Erythroblast (primary cell): ENCODE measurements at regions not wholly inside any gene's neighbourhood (a gene's known extent, or its start where the extent isn't known, plus 50 kb on each side); places are given as distances from the start of the nearest gene placed in this dataset.
"Not testable (repeated sequence)": the region's sequence is repeated elsewhere in the genome, so short reads cannot be mapped to it uniquely, and the experiment has no call there.

Experiments used
- DNase-seq, 2 experiments: peaks; one replicate each; lab custom pipeline; 2025; lab: John Stamatoyannopoulos, UW
- GATA1 ChIP-seq: IDR thresholded peaks from 2 replicates; pipeline ENCODE4 v1.6.1; 2011; ENCODE audit warnings: low read depth, mild to moderate bottlenecking, control low read depth, low read length, moderate library complexity
- POLR2A ChIP-seq: IDR thresholded peaks from 2 replicates; pipeline ENCODE4 v1.6.1; 2011; ENCODE audit warnings: mild to moderate bottlenecking, low read length

- TF ChIP-seq GATA1: no peak
- TF ChIP-seq POLR2A: no peak
- no peak for DNase-seq
These were observed 119.1 kb upstream of the PDE10A start for GRCh38 chr6:165782134-165782533.

DNA sequence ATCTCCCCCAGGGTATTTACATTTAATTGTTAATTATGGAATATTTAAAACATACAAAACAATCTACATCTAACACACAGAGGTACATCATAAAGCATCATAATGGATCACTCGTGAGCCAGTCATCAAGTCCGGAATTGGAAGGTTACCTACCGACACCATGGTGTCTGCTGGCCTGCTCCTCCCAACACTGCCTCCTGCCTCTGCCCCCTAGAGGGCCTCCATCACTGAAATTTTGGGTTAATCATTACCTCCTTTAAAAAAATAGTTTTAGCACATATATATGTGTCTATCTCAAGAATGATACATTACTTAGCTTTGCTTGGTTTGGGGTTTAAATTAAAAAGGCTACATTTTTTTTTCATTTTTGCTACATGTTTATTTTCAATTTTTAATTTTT is 114.6 kb upstream of the PDE10A start:
- TF ChIP-seq GATA1 (no peak), POLR2A (no peak)
- DNase-seq: no peak

DNA sequence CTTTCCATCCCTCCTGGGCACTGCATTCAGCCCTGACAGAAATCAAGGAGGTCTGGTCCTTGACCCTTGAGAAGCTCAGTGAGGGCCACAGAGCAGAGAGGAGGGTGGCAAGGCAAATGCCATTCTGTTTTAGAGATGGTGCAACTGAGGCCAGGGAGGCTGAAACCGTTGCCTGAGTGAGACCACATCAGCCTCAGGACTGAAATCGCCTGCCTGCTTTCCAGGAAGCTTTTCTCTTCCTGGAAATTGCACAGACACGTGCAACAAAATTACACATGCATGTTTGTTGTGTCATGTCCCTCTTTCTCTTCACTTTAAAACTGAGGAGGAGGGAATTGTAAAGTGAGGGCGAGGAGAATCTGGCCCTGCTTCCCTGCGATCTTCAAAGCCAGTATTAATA is 113.7 kb upstream of the PDE10A start:
- TF ChIP-seq POLR2A (no peak), GATA1 (no peak)
- no peak for DNase-seq

DNA sequence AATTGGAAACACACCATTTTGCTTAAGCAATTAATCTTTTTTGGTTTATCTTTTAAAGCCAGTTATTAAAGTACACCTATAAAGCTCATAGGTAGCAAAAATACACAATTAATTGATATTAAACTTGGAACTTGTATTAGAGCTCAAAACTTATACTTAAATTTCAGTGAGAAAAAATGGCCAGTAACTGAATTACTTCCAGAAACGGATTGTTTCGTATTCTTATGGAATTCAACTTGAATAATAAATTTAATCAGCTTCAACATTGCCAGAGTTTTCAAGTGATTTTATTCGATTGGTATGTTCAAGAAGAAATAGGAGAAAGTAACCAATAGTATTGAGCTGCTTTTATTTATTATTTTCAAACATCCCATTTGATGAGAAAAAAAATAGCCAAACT is 112.7 kb upstream of the PDE10A start:
- TF ChIP-seq POLR2A (no peak), GATA1 (no peak)
- DNase-seq: no peak

GRCh38 chr6:165774903-165775601 is 112.0 kb upstream of the PDE10A start:
- DNase-seq: no peak

DNA sequence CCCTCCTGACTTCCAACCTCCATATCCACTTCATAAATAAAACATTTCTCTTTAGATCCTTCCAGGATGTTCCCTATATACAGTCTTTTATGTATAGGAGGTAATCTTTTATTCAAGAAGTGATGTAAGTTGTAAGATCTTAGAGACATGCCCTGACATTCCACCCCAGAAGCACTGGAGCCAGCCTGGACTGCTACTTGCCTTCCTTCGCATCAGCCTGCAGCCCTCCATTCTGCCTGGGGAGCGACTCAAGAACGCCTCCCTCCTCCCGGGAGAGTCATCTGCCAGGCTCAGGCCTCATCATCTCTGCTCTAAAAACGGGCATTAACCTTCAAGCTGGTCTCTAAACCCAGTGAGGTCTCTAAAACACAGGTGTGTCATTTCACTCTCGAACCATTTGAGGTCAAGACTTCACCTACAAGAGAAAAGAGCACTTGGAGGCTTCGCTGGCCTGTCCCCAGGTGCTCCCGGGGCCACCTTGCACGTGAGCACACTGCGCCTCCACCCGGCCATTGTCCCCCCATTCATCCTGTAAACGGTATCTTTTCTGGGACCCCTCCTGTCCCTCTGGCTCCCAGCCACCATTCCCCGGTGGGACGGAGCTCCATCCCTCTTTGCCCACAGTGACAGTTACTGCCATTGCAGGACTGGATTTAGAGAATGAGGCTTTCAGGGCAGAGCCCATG is 107.5 kb upstream of the PDE10A start:
- no peak for DNase-seq
- TF ChIP-seq GATA1 (no peak), POLR2A (no peak)

More at GRCh38 chr6:165774903-165775601, 112.0 kb upstream of the PDE10A start:
- TF ChIP-seq GATA1 (no peak), POLR2A (no peak)

- TF ChIP-seq GATA1: no peak
- no peak for TF ChIP-seq POLR2A
- no peak for DNase-seq
These were observed 106.8 kb upstream of the PDE10A start for GRCh38 chr6:165769884-165770283.

GRCh38 chr6:165769401-165769800 is 106.4 kb upstream of the PDE10A start:
- DNase-seq: no peak
- TF ChIP-seq GATA1 (no peak), POLR2A (no peak)

GRCh38 chr6:165768961-165769360 is 105.9 kb upstream of the PDE10A start:
- no peak for DNase-seq
- no peak for TF ChIP-seq GATA1
- TF ChIP-seq POLR2A: no peak

- no peak for TF ChIP-seq POLR2A
- no peak for TF ChIP-seq GATA1
- no peak for DNase-seq
These were observed 104.2 kb upstream of the PDE10A start for GRCh38 chr6:165767228-165767627.

GRCh38 chr6:165766457-165766856 is 103.4 kb upstream of the PDE10A start:
- TF ChIP-seq POLR2A (no peak), GATA1 (no peak)
- DNase-seq: no peak

DNA sequence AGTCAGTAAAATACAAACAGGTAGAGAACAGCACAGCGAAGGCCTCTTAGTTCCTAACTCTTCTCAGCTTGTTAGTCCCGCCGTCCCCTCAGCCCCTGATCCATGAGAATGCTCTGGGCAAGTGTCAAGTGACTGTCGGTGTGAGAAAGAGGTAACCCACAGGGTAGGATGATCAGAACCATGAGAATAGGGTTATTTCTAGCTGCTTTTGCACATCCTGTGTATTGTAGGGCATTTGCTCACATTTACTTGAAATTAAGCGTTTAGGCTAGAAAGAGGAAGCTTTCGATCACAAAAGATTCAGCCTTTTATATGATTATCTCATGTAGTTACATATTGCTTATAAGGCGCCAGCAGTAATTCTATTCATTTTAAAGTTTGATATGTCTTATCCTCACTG is 103.0 kb upstream of the PDE10A start:
- no peak for DNase-seq
- TF ChIP-seq POLR2A (no peak), GATA1 (no peak)

- DNase-seq: not testable (repeated sequence)
These were observed 102.2 kb upstream of the PDE10A start for GRCh38 chr6:165765256-165765655.

DNA sequence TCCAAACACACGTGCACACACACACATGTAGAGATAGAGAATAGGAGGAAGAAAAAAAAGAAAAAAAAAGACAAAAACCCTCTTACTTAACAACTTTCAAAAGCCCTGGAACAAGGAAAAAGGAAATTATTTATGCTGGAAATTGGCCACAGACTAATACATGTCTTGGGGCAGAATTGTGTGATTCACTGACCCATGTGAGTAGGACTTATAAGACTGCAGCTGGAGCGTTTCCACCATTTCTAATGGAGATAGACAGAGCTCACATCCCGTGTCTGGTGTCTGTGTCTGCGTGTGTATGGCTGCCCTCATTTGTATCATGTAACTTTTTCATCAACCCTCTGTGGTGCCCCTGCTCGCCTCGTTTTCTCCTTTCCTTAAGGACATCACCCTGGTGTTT is 99.8 kb upstream of the PDE10A start:
- DNase-seq: no peak
- TF ChIP-seq POLR2A (no peak), GATA1 (no peak)

DNA sequence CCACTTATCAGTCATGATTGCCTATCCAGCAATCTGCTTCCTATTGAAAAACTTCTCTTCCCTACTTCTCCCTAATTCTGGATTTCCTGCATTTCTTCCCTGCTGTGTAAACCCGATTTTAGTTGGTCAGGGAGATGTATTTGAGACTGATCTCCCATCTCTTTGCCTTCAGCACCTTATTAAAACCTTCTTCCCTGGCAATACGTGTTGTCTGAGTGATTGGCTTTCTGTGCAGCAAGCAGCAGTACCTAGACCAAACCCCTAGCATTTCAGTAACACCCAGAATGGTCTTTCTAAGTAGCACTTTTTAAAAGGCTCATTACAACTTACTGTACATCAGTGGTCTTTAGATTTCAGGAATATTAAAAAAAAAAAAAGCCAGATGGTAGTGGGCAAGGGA is 99.1 kb upstream of the PDE10A start:
- TF ChIP-seq GATA1: no peak
- no peak for TF ChIP-seq POLR2A
- no peak for DNase-seq

DNA sequence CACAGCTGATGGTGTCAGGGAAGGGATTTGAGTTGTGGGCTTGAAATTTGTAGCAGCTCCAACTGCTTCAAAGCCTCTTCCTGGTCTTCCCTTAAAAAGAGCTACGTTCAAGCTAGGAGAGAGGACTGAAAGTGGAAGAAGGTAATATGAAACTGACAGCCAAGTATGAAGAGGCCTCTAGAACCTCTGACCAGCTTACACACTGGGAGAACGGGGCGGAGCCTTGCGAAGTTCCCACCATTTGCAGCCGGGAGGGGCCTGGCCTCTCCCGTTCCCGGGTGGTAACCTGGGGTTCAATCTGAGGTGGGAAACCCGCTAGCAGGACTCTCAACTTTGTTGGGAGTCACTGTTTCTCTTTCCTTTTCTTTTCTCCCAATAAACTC is 97.8 kb upstream of the PDE10A start:
- no peak for TF ChIP-seq GATA1
- TF ChIP-seq POLR2A: no peak
- DNase-seq: no peak
